Esophagus muscularis mucosa (tissue), 4 donors: ENCODE measurements at regions not wholly inside any gene's neighbourhood (a gene's known extent, or its start where the extent isn't known, plus 50 kb on each side); places are given as distances from the start of the nearest gene placed in this dataset.
"Not testable (repeated sequence)": the region's sequence is repeated elsewhere in the genome, so short reads cannot be mapped to it uniquely, and the experiment has no call there.

ENCODE experiments used
- DNase-seq: peaks from one replicate; pipeline ENCODE4 v3.0.0-alpha.2; 2017; ENCODE audit errors: extremely low spot score
- H3K27ac ChIP-seq, 4 donors: fragments of 200-600 bp; sonication (generic); replicated peaks in 1 of 4; 1 replicate in 3 of 4; 2 replicates in 1 of 4; pipeline ENCODE4 v1.5.1; 2016 to 2019; ENCODE audit warnings: mild to moderate bottlenecking in 1 of 4
- H3K27me3 ChIP-seq, 4 donors: fragments of 200-600 bp; sonication (generic); one replicate each; pipeline versions ENCODE4 v1.5.1 to v1.6.0; 2016 to 2019
- H3K36me3 ChIP-seq, 4 donors: fragments of 200-600 bp; sonication (generic); one replicate each; pipeline ENCODE4 v1.5.1; 2016 to 2019
- H3K4me1 ChIP-seq, 4 donors: fragments of 200-600 bp; sonication (generic); one replicate each; pipeline ENCODE4 v1.5.1; 2016 to 2019
- H3K4me3 ChIP-seq, 4 donors: fragments of 200-600 bp; sonication (generic); 1 replicate in 2 of 4; 2 replicates in 2 of 4; pipeline ENCODE4 v1.5.1; 2016 to 2019; ENCODE audit warnings: mild to moderate bottlenecking in 4 of 4, moderate library complexity in 1 of 4
- H3K9me3 ChIP-seq, 4 donors: fragments of 200-600 bp; sonication (generic); 1 replicate in 3 of 4; 2 replicates in 1 of 4; pipeline ENCODE4 v1.5.1; 2016 to 2019
- CTCF ChIP-seq, 3 experiments: fragments of 200-600 bp in 2 of 3; fragments of 450-650 bp in 1 of 3; sonication (generic) in 2 of 3; IDR thresholded peaks; one replicate each; pipeline ENCODE4 v1.5.1; 2017 to 2019; ENCODE audit warnings: antibody characterized with exemption in 3 of 3, mild to moderate bottlenecking in 2 of 3, moderate library complexity in 1 of 3
- EP300 ChIP-seq: sonication (generic); formaldehyde crosslinking; IDR thresholded peaks from one replicate; pipeline ENCODE4 v1.6.1; 2017; ENCODE audit warnings: antibody characterized with exemption
- POLR2A ChIP-seq: fragments of 450-650 bp; IDR thresholded peaks from one replicate; pipeline ENCODE4 v1.6.1; 2017; ENCODE audit warnings: antibody characterized with exemption, moderate library complexity, mild to moderate bottlenecking, low read depth
- POLR2AphosphoS5 ChIP-seq, 2 donors: sonication (generic); formaldehyde crosslinking; IDR thresholded peaks; one replicate each; pipeline ENCODE4 v1.6.1; 2017; ENCODE audit warnings: antibody characterized with exemption in 2 of 2
- WGBS: methylation state at CpG from one replicate; pipeline ENCODE4 v1.1.5; 2018; 5-methylcytosine and 5-hydroxymethylcytosine counted together
- intact Hi-C: fragments of 100-400 bp; cut with DNase I; formaldehyde crosslinking; loops from one replicate; pipeline ENCODE4 v1.15.1; 2023

GRCh38 chr3:194908972-194909371, 223.3 kb downstream of the FAM43A start:
- no peak overlapping the region for H3K27ac ChIP-seq
- no peaks in the 10 kb centered on the region for H3K4me1 ChIP-seq
- H3K9me3 ChIP-seq, result no peaks in the 10 kb centered on the region
- DNase-seq, result peak; percentile 31
- no peaks in the 10 kb centered on the region for H3K36me3 ChIP-seq
- intact Hi-C loops, result no loop called here
- no peaks in the 10 kb centered on the region for H3K27me3 ChIP-seq
- no peak overlapping the region for H3K4me3 ChIP-seq
- WGBS, result 60% methylated on average over 5 of the region's 5 CpGs
- TF ChIP-seq EP300, result no peak
- TF ChIP-seq POLR2A, result no peak
- no peak for TF ChIP-seq CTCF (IDR thresholded peaks at IDR 0.05)
- no peak for TF ChIP-seq POLR2AphosphoS5 (IDR thresholded peaks at IDR 0.05)

- intact Hi-C loops, result no loop called here
- Histone ChIP-seq H3K9me3 (no peaks in the 10 kb centered on the region), H3K4me3 (no peak overlapping the region), H3K27ac (no peak overlapping the region), H3K36me3 (no peaks in the 10 kb centered on the region), H3K27me3 (no peaks in the 10 kb centered on the region), H3K4me1 (no peaks in the 10 kb centered on the region)
- DNase-seq, result peak; percentile 74
- 84% methylated on average over 7 of the region's 7 CpGs for WGBS
- TF ChIP-seq CTCF (IDR thresholded peaks at IDR 0.05), result no peak
- no peak for TF ChIP-seq POLR2A
- TF ChIP-seq POLR2AphosphoS5 (IDR thresholded peaks at IDR 0.05), result no peak
- TF ChIP-seq EP300, result no peak
Measured at GRCh38 chr3:194910414-194910984, 224.8 kb downstream of the FAM43A start.

GRCh38 chr3:194913316-194913715, 227.6 kb downstream of the FAM43A start:
- Histone ChIP-seq H3K27me3 (no peaks in the 10 kb centered on the region), H3K4me3 (no peak overlapping the region), H3K27ac (no peak overlapping the region), H3K9me3 (no peaks in the 10 kb centered on the region), H3K36me3 (no peaks in the 10 kb centered on the region), H3K4me1 (no peaks in the 10 kb centered on the region)
- WGBS, result 81% methylated on average over 5 of the region's 5 CpGs
- no peak for TF ChIP-seq CTCF (IDR thresholded peaks at IDR 0.05)
- TF ChIP-seq EP300, result no peak
- TF ChIP-seq POLR2A, result no peak
- no peak for TF ChIP-seq POLR2AphosphoS5 (IDR thresholded peaks at IDR 0.05)
- intact Hi-C loops, result no loop called here
- no peak for DNase-seq

- H3K4me1 ChIP-seq, result peaks cover 12 to 18% (median 14%) of the 10 kb centered on the region in 4 donors
- H3K27ac ChIP-seq, H3K27me3 ChIP-seq, intact Hi-C loops, H3K4me3 ChIP-seq, DNase-seq, H3K9me3 ChIP-seq, H3K36me3 ChIP-seq: not testable (repeated sequence)
- 61% methylated on average over 5 of the region's 5 CpGs for WGBS
Measured at GRCh38 chr3:194924889-194925288, 239.2 kb downstream of the FAM43A start.

GRCh38 chr3:194925614-194926013, 239.9 kb downstream of the FAM43A start:
- Histone ChIP-seq H3K27me3 (no peaks in the 10 kb centered on the region), H3K4me3 (no peak overlapping the region), H3K4me1 (peaks cover 19 to 25% (median 22%) of the 10 kb centered on the region in 4 donors), H3K9me3 (no peaks in the 10 kb centered on the region), H3K27ac (no peak overlapping the region), H3K36me3 (no peaks in the 10 kb centered on the region)
- TF ChIP-seq POLR2AphosphoS5 (IDR thresholded peaks at IDR 0.05) (no peak), POLR2A (no peak), EP300 (no peak), CTCF (IDR thresholded peaks at IDR 0.05) (no peak)
- intact Hi-C loops, result no loop called here
- no peak for DNase-seq
- WGBS, result 79% methylated on average over 12 of the region's 12 CpGs
